GM23338 (cell line): ENCODE measurements at regions not wholly inside any gene's neighbourhood (a gene's known extent, or its start where the extent isn't known, plus 50 kb on each side); places are given as distances from the start of the nearest gene placed in this dataset.
"Not testable (repeated sequence)": the region's sequence is repeated elsewhere in the genome, so short reads cannot be mapped to it uniquely, and the experiment has no call there.

Experiments
- ATAC-seq: fragments of 200-7000 bp; cut with Tn5 transposase; 3 replicates; pipeline ENCODE4 v1.9.1; 2020
- DNase-seq: peaks from one replicate; pipeline ENCODE4 v3.0.0-alpha.2; 2015; ENCODE audit warnings: low spot score
- H2AFZ ChIP-seq: fragments of 200-600 bp; sonication (generic); 2 replicates; pipeline ENCODE4 v1.8.0; 2016; ENCODE audit warnings: antibody characterized with exemption, mild to moderate bottlenecking, moderate library complexity
- H3F3A ChIP-seq: fragments of 200-600 bp; sonication (generic); replicated peaks from 2 replicates; pipeline ENCODE4 v1.8.0; 2017; ENCODE audit warnings: antibody characterized with exemption, mixed run types, low read depth
- H3K27ac ChIP-seq: fragments of 200-600 bp; sonication (generic); 2 replicates; pipeline ENCODE4 v1.6.1; 2016; ENCODE audit warnings: low read depth
- H3K27me3 ChIP-seq: fragments of 200-600 bp; sonication (generic); 2 replicates; pipeline ENCODE4 v1.8.0; 2016; ENCODE audit warnings: mild to moderate bottlenecking, mixed run types, moderate library complexity; ENCODE audit not compliant: insufficient read depth
- H3K36me3 ChIP-seq: fragments of 200-600 bp; sonication (generic); 2 replicates; pipeline ENCODE4 v1.8.0; 2016; ENCODE audit warnings: mild to moderate bottlenecking; ENCODE audit not compliant: insufficient read depth
- H3K4me1 ChIP-seq: fragments of 200-600 bp; sonication (generic); 2 replicates; pipeline ENCODE4 v1.8.0; 2016; ENCODE audit warnings: mild to moderate bottlenecking, moderate library complexity; ENCODE audit not compliant: insufficient read depth
- H3K4me2 ChIP-seq: fragments of 200-600 bp; sonication (generic); 2 replicates; pipeline ENCODE4 v1.7.1; 2017; ENCODE audit warnings: mixed run types
- H3K4me3 ChIP-seq: fragments of 200-600 bp; sonication (generic); 2 replicates; pipeline ENCODE4 v1.6.1; 2016; ENCODE audit warnings: mixed run types
- H3K79me2 ChIP-seq: fragments of 200-600 bp; sonication (generic); replicated peaks from 2 replicates; pipeline ENCODE4 v1.8.0; 2017; ENCODE audit warnings: mild to moderate bottlenecking; ENCODE audit not compliant: insufficient read depth
- H3K9me2 ChIP-seq: fragments of 200-600 bp; sonication (generic); 2 replicates; pipeline ENCODE4 v1.8.0; 2017; ENCODE audit not compliant: insufficient read depth
- H4K20me1 ChIP-seq: fragments of 200-600 bp; sonication (generic); replicated peaks from 2 replicates; pipeline ENCODE4 v1.8.0; 2017; ENCODE audit warnings: mild to moderate bottlenecking; ENCODE audit not compliant: insufficient read depth
- H3K27ac Mint-ChIP-seq: 2 replicates; pipeline ENCODE4 v1.8.0; 2020; ENCODE audit warnings: inconsistent platforms, mild to moderate bottlenecking, moderate library complexity, mixed read lengths
- H3K27me3 Mint-ChIP-seq: 3 replicates; pipeline ENCODE4 v1.8.0; 2022; ENCODE audit warnings: low read depth, mild to moderate bottlenecking, moderate library complexity, mixed read lengths, inconsistent platforms; ENCODE audit not compliant: insufficient read depth, poor library complexity
- H3K36me3 Mint-ChIP-seq: 3 replicates; pipeline ENCODE4 v1.8.0; 2021; ENCODE audit warnings: low read depth, mild to moderate bottlenecking, inconsistent platforms, moderate library complexity, mixed read lengths
- H3K4me1 Mint-ChIP-seq: 3 replicates; pipeline ENCODE4 v1.8.0; 2020; ENCODE audit warnings: mild to moderate bottlenecking, inconsistent platforms, mixed read lengths
- H3K4me3 Mint-ChIP-seq: 3 replicates; pipeline ENCODE4 v1.8.0; 2021; ENCODE audit warnings: moderate library complexity, mild to moderate bottlenecking, inconsistent platforms, mixed read lengths
- H3K9me3 Mint-ChIP-seq: 3 replicates; pipeline ENCODE4 v1.8.0; 2020; ENCODE audit warnings: moderate library complexity, mild to moderate bottlenecking, inconsistent platforms, mixed read lengths
- CTCF ChIP-seq, 2 experiments: fragments of 200-600 bp in 1 of 2; sonication (generic) in 1 of 2; conservative IDR thresholded peaks; 2 replicates each; pipeline versions ENCODE4 v1.5.1 to v1.6.1; 2016 to 2017; ENCODE audit warnings: antibody characterized with exemption in 2 of 2, low read depth in 2 of 2, mild to moderate bottlenecking in 2 of 2, moderate library complexity in 1 of 2
- JUNB ChIP-seq: IDR thresholded peaks from one replicate; pipeline ENCODE4 v1.6.1; 2016; ENCODE audit warnings: antibody characterized with exemption; ENCODE audit not compliant: unreplicated experiment

- not testable (repeated sequence) for H2AFZ ChIP-seq, DNase-seq, H3K27me3 Mint-ChIP-seq, H3K36me3 ChIP-seq, H3K27me3 ChIP-seq, H3K9me3 Mint-ChIP-seq, H3K9me2 ChIP-seq, H3K79me2 ChIP-seq, H3K27ac Mint-ChIP-seq, H3K4me3 ChIP-seq, ATAC-seq, H3F3A ChIP-seq, H3K4me2 ChIP-seq, H3K36me3 Mint-ChIP-seq, H3K27ac ChIP-seq, H3K4me3 Mint-ChIP-seq, H4K20me1 ChIP-seq
- H3K4me1 Mint-ChIP-seq, result peaks cover 21% of the 10 kb centered on the region; the same call in 2 of the 3 replicates
- peaks cover 19% of the 10 kb centered on the region for H3K4me1 ChIP-seq
Observed at GRCh38 chr17:20895426-20895825, 147.4 kb downstream of the USP22 start.

GRCh38 chr17:20896153-20896649 lies 146.6 kb downstream of the USP22 start:
- ATAC-seq (peak; percentile 17), DNase-seq (peak; percentile 14)
- Histone ChIP-seq H3K36me3 (no peaks in the 10 kb centered on the region), H2AFZ (no peak overlapping the region), H4K20me1 (no peaks in the 10 kb centered on the region), H3K27me3 (no peaks in the 10 kb centered on the region), H3K79me2 (peaks cover 5% of the 10 kb centered on the region; the same call in 1 of the 2 replicates), H3K4me2 (no peak overlapping the region), H3F3A (no peaks in the 10 kb centered on the region), H3K4me3 (no peak overlapping the region), H3K4me1 (peaks cover 19% of the 10 kb centered on the region), H3K9me2 (no peaks in the 10 kb centered on the region), H3K27ac (no peak overlapping the region)
- H3K36me3 Mint-ChIP-seq, result no peaks in the 10 kb centered on the region
- no peaks in the 10 kb centered on the region for H3K9me3 Mint-ChIP-seq
- no peaks in the 10 kb centered on the region for H3K27me3 Mint-ChIP-seq
- peaks cover 21% of the 10 kb centered on the region; the same call in 2 of the 3 replicates for H3K4me1 Mint-ChIP-seq
- TF ChIP-seq CTCF (conservative IDR thresholded peaks at IDR 0.05; ENCODE audit: low read depth in 2 of 2), result peak in 1 of 2 experiments; percentile 39; a peak in 2 of 4 replicates
- no peak for TF ChIP-seq JUNB
- H3K27ac Mint-ChIP-seq, result no peak overlapping the region
- no peak overlapping the region for H3K4me3 Mint-ChIP-seq

- not testable (repeated sequence) for ATAC-seq, H4K20me1 ChIP-seq, H3K27me3 ChIP-seq, H3K27me3 Mint-ChIP-seq, H3K9me2 ChIP-seq, H3K36me3 Mint-ChIP-seq, H2AFZ ChIP-seq, H3F3A ChIP-seq, H3K36me3 ChIP-seq, H3K9me3 Mint-ChIP-seq, H3K79me2 ChIP-seq
- peak overlapping the region; percentile 95 for H3K27ac ChIP-seq
- H3K4me1 ChIP-seq, result peaks cover 19% of the 10 kb centered on the region
- peaks cover 38% of the 10 kb centered on the region for H3K4me1 Mint-ChIP-seq
- DNase-seq, result peak; percentile 64
- H3K27ac Mint-ChIP-seq, result peak overlapping the region; percentile 85
- H3K4me3 Mint-ChIP-seq, result peak overlapping the region; percentile 51
- peak overlapping the region; percentile 38 for H3K4me3 ChIP-seq
- peak overlapping the region; percentile 71 for H3K4me2 ChIP-seq
Observed at GRCh38 chr17:20898726-20899125, 144.1 kb downstream of the USP22 start.

- not testable (repeated sequence) for H3K27me3 Mint-ChIP-seq, H3K4me3 ChIP-seq, H3K36me3 Mint-ChIP-seq, H3K4me2 ChIP-seq, H3K27ac ChIP-seq, H3K36me3 ChIP-seq, H3K79me2 ChIP-seq, H3K4me3 Mint-ChIP-seq, H3F3A ChIP-seq, H3K27me3 ChIP-seq, H4K20me1 ChIP-seq, H3K9me3 Mint-ChIP-seq, H3K27ac Mint-ChIP-seq, DNase-seq, H3K9me2 ChIP-seq, H2AFZ ChIP-seq
- peak; percentile 40 for ATAC-seq
- peaks cover 16% of the 10 kb centered on the region for H3K4me1 ChIP-seq
- peaks cover 38% of the 10 kb centered on the region for H3K4me1 Mint-ChIP-seq
Observed at GRCh38 chr17:20902496-20902895, 140.3 kb downstream of the USP22 start.

GRCh38 chr17:20903549-20903948 lies 139.3 kb downstream of the USP22 start:
- not testable (repeated sequence) for H2AFZ ChIP-seq, H3K9me2 ChIP-seq, H3K27me3 ChIP-seq, H3K79me2 ChIP-seq, H3F3A ChIP-seq, DNase-seq, H3K27me3 Mint-ChIP-seq, H3K4me1 ChIP-seq, H3K4me2 ChIP-seq, H3K27ac Mint-ChIP-seq, H3K4me3 Mint-ChIP-seq, H3K27ac ChIP-seq, H3K36me3 Mint-ChIP-seq, H3K4me3 ChIP-seq, ATAC-seq, H3K36me3 ChIP-seq, H4K20me1 ChIP-seq, H3K9me3 Mint-ChIP-seq
- peaks cover 31% of the 10 kb centered on the region for H3K4me1 Mint-ChIP-seq
